GM12873 (cell line): ENCODE measurements at regions not wholly inside any gene's neighbourhood (a gene's known extent, or its start where the extent isn't known, plus 50 kb on each side); places are given as distances from the start of the nearest gene placed in this dataset.
A peak's percentile ranks its signal among the peaks of the same experiment; 100 is the strongest.

Experiments
- TF ChIP-seq, protein P1 (sequence below): IDR thresholded peaks from 2 replicates; pipeline ENCODE4 v1.5.1; 2012; ENCODE audit warnings: low read depth, mild to moderate bottlenecking, moderate library complexity, low read length, control low read depth; ENCODE audit not compliant: insufficient read depth; ENCODE audit errors: missing control alignments

DNA sequence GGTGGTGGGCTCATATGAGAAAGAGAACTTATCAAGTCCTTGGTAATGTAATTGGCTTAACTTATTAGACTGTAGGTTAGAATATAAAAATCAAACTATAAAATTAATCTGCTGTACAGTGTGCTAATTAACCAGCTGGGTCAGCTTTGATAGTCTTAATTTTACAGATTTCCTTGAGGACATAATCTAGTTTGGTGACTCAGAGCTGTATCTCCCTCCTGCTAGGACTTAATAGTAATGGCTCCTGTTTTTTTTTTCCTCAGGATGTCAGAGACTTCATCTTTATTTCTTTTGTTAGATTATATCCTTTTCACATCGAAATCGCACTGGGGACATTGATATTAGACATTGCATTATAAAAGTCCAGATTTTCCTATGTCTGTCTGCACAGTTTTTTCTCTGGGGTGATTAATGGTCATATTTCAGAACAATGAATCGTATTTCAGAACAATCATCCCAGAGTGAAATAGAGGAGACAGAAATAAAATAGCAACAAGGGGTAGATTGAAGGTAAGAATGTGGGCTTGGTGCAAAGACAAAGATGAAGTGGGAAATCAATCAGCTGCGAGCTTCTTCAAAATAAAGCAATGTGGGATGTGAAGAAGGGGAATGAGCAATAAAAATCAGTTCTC is 346.4 kb upstream of the RIOK2 start:
- TF ChIP-seq, protein P1, sequence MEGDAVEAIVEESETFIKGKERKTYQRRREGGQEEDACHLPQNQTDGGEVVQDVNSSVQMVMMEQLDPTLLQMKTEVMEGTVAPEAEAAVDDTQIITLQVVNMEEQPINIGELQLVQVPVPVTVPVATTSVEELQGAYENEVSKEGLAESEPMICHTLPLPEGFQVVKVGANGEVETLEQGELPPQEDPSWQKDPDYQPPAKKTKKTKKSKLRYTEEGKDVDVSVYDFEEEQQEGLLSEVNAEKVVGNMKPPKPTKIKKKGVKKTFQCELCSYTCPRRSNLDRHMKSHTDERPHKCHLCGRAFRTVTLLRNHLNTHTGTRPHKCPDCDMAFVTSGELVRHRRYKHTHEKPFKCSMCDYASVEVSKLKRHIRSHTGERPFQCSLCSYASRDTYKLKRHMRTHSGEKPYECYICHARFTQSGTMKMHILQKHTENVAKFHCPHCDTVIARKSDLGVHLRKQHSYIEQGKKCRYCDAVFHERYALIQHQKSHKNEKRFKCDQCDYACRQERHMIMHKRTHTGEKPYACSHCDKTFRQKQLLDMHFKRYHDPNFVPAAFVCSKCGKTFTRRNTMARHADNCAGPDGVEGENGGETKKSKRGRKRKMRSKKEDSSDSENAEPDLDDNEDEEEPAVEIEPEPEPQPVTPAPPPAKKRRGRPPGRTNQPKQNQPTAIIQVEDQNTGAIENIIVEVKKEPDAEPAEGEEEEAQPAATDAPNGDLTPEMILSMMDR = no peak

DNA sequence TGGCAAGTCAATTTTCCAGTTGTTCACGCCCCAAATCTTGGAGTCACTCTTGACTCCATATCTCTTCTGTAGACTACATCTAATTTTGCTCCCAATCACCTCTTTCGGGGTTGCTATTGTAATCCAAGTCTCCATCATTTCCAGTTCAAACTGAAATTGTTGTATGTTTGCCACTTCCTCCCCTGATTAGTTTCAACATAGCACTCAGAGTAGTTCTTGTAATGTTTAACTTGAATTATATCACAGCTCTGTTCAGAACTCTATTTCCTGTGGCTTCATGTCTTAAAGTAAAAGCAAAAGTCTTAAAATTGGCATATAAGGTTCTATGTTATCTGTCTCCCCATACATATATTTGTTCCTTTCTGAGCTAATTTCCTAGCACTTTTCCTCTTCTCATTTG is 348.5 kb upstream of the RIOK2 start:
- TF ChIP-seq, protein P1 = no peak

DNA sequence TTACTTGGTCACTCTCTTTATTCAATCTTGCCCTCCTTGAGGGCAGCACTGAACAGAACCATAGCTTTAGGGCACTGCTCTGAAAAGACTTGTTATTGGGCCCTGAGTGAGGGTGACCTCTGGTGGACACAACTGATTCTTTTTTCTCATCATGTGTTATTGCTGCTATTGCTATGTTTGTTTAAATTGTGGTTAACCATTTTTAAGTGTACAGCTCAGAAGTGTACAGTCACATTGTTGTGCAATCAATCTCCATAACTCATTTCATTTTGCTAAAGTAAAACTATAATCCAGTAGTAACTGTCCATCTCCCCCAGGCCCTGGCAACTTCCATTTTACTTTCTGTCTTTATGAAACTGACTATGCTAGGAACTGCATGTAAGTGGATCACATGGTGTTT is 351.1 kb upstream of the RIOK2 start:
- TF ChIP-seq, protein P1 = peak; percentile 72

DNA sequence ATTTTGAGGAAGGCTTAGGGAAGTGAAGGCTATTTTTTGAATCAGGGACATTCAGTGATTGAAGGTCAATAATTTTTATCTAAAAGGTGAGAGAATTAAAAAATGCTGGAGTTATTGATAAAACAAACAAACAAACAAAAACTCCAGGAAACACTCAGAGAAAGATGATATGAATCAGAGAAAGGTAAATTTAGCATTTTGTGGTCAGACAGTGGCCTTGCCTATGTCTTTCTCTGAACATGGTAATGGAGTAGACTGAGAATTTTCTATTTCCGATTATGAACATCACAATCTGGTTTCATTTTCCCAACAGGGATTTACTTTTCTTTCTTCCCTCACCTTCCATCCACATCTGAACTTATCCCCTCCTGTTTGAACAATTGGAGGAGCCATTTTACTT is 353.6 kb upstream of the RIOK2 start:
- TF ChIP-seq, protein P1 = no peak

DNA sequence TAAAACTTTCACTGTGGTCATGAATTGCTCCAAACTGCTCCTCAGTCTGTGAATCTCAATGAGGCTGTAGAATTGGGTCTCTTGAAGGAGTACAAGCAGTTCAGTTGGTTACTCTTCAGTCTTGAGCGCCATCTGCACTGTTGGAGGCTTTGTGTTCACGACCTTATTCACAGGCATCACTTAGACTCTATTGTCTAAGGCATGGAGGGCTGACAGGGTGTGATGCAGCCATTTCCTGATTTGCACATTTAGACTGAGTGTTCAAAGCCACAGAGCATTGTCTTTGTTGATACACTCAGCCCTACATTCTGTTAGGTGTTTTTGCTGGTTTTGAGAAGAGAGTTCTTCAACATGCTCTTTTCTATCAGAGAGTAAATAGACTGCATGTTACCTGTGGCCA is 355.9 kb upstream of the RIOK2 start:
- TF ChIP-seq, protein P1 = no peak

DNA sequence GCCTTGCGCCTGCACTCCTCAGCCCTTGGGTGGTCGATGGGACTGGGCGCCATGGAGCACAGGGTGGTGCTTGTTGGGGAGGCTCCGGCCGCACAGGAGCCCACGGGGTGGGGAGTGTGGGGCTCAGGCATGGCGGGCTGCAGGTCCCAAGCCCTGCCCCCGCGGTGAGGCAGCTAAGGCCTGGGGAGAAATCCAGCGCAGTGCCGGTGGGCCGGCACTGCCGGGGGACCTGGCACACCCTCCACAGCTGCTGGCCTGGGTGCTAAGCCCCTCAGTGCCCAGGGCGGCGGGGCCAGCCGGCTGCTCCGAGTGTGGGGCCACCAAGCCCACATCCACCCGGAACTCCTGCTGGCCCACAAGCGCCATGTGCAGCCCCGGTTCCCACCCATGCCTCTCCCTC is 358.8 kb upstream of the RIOK2 start:
- TF ChIP-seq, protein P1 = no peak

DNA sequence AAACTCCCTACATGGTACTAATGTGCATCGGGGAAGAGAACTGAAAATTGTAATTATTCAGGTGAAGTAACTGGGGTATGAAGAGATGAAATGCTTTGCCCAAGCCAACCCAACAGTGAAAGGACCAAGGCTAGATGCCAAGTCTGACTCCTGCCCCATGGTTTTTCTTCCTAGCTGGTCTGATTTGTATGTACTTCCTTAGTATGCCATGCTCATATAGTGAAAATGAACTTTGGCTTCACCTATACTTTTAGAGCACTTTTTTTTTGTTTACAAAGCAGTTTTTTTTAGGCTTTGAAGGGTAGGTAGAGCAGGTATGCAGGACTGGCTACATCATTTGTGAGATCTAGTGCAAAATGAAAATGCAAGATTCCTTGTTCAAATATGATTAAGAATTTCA is 359.4 kb upstream of the RIOK2 start:
- TF ChIP-seq, protein P1 = no peak
